Stimulated activated CD4-positive, alpha-beta T cell treated with anti-CD3 and anti-CD28 coated beads, Interleukin-2, amount 100 ng/mL, for 4 hours (primary cell): ENCODE measurements at regions not wholly inside any gene's neighbourhood (a gene's known extent, or its start where the extent isn't known, plus 50 kb on each side); places are given as distances from the start of the nearest gene placed in this dataset.

Experiments used
- DNase-seq: peaks from one replicate; pipeline ENCODE4 v3.0.0-alpha.2; 2020; ENCODE audit warnings: low read depth

- no peak for DNase-seq
Observed at GRCh38 chr5:93163010-93163663, 417.9 kb downstream of the NR2F1-AS1 start.

- no peak for DNase-seq
Observed at GRCh38 chr5:93161661-93162654, 419.1 kb downstream of the NR2F1-AS1 start.

DNA sequence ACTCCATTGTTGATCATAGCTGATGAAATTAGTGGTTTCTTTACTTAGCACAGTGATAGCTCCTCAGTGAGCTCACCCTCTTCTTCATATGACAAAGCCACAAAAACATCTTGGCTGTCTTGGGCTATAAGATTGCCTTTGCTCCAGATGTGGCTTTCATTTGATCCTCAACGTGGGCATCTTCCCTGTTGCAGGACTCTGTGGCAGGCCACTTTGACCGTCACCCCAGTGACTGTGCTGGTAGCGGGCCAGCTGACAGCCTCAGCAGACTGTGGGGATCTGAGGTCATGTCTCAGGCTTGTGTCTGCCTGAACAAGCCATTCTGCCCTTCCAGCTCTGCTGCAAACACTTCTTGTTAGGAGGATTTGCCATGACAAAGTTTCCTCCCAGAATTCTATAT lies 422.2 kb downstream of the NR2F1-AS1 start:
- DNase-seq = no peak

GRCh38 chr5:93156566-93156965 lies 424.5 kb downstream of the NR2F1-AS1 start:
- DNase-seq = no peak

GRCh38 chr5:93154535-93154934 lies 426.5 kb downstream of the NR2F1-AS1 start:
- DNase-seq = no peak

GRCh38 chr5:93153461-93153860 lies 427.6 kb downstream of the NR2F1-AS1 start:
- no peak for DNase-seq

DNA sequence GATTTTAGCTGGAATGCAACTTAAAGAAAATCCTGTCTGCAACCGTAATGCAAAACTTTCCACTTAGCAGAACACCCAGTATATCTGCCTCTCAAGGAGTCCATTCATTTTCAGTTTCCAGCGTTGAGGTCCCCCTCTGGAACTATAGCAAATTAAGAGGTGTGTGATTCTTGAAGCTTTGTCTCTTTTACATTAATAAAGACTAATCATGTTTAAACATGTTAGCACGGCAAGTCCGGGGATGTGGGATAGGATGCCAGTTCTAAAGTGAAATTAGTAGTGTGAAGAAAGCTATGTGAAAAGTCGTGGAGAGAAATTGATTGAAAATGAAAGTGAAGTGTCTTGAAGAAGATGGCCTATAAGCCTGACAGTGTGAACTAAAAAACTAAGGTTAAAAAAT lies 429.1 kb downstream of the NR2F1-AS1 start:
- no peak for DNase-seq

GRCh38 chr5:93151121-93151520 lies 429.9 kb downstream of the NR2F1-AS1 start:
- no peak for DNase-seq

DNA sequence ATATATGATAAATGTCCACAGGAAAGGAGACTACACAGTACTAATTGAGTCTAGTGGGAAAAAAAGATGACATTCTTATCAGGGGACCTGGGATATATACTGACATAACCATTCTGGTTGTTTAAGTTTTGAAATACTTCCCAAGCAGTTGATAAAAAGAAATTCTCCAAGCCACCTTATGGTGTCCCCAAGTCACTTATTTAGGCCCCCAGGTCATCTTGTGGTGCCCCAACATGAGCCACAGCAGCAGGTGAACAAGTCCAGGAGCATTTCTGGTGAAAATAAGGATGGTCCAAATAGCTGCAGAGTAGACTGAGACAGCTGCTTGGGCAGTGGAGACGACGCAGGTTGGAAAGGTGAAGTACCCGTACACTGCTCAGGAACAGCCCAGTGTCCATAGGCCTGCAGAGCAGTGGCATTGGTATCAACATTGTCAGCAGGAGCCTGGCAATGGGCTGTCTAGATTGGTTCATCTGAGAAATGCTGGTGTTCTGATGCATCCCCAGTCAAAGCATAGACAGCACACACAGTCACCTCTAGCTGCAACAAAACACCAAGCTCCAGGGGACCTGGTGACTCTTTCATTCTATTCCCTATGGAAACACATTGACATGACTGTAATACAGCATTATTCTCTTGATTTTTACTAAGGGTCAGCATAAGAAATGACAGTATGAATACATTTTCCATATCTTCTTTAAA lies 430.6 kb downstream of the NR2F1-AS1 start:
- DNase-seq = no peak

DNA sequence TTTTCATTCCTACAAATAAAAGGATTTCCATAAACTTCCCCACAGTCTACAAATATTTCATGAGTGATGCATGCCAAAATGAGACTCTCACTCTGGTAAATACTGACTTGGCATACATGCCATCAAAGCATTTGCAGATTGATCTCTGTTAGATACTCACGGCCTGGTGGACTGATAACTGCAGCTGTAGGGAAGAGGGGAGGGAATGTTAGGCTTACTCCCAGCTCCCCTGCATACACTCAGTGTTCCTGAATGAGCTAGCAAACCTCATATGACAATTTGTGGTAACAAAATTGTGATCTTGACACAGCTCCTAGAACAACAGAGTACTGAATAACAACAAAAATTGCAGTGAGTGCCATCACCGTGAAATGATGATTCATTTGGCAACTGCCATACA lies 435.3 kb downstream of the NR2F1-AS1 start:
- no peak for DNase-seq

DNA sequence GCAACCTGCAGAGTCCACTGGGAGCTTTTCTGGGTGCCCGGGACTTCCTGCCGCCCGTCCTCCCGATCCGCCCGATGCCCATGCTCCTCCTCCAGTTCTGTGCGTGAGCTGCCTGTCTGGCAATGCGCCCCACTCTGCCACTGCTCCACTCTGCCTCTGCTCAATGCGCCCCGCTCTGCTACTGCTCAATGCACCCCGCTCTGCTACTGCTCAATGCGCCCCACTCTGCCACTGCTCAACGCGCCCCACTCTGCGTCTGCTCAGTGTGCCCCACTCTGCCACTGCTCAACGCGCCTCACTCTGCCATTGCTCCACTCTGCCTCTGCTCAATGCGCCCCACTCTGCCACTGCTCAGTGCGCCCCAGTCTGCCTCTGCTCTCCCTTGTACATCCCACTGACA lies 436.0 kb downstream of the NR2F1-AS1 start:
- no peak for DNase-seq

GRCh38 chr5:93141969-93142368 lies 439.1 kb downstream of the NR2F1-AS1 start:
- no peak for DNase-seq

- no peak for DNase-seq
Observed at GRCh38 chr5:93130624-93131490, 450.2 kb downstream of the NR2F1-AS1 start.

GRCh38 chr5:93126634-93127033 lies 454.4 kb downstream of the NR2F1-AS1 start:
- no peak for DNase-seq

DNA sequence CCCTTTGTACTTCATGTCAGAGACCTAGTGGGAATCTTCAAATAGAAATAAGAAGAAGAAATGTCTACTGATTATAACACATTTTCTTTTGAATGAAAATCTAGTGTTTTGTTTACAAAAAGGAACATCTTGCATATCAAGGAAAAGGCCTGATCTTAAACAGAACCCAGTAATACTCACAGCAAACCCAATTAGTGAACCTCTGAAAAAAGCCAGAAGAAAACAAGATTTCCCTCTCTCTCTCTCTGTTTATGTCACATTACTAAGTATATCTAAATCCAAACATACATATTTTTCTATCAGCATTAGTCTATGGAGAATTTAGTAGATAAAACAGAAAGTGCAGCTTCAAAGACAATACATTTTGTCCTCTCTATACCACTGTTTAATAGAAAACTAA lies 457.9 kb downstream of the NR2F1-AS1 start:
- no peak for DNase-seq

DNA sequence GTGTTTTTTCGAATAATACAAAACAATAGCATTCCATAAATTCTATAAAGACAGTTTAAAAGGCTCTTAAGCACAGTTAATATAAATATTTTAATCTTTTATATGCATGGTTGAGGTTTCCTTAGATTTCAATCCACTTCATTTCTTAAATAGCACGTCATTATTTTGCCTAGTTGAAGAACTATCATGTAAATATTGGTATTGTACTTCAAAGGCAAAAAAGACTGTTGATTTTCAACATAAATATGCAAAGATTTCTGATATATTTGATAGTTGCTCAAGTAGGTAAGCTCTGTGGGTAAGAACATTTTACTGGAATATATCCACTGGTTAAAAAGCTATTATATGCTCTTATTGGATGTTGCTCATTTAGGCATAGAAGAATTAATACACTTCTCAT lies 458.6 kb downstream of the NR2F1-AS1 start:
- DNase-seq = no peak

- DNase-seq = no peak
Observed at GRCh38 chr5:93120771-93121170, 460.2 kb downstream of the NR2F1-AS1 start.

- no peak for DNase-seq
Observed at GRCh38 chr5:93120051-93120450, 461.0 kb downstream of the NR2F1-AS1 start.

DNA sequence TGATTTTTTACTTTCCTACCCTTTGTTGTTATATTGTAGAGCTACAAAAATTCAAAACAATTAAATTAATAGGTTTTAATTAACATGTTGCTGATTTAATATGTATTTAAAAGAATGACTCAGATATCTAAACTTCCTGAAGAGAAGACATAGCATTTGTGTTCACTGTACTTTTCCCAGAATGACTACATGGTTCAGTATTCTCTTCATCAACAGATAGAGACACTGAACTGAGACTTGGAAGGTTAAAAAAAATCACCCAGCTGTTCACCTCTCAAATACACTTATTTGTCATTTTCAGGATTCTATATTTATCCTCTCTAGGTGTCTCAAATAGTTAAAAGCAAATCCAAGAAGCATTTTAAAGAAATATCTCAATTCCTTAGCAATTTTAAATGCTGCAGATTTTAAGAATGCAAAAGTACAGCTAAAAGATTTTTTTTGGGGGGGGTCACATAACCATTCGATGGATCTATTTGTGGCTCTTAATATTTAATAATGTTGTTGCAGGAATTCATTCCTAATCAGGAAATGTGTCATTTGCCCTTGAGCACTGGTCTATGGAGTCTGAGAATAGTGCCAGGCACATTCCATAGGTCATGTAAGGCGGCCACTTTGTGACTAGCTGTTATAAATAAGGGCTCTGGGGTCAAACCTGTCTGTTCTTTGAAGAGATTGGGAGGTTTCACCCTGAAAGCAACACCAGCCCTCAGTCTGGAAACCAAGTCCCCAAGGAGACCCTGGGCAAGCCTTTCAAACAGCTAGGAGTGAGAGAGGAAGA lies 463.1 kb downstream of the NR2F1-AS1 start:
- no peak for DNase-seq

DNA sequence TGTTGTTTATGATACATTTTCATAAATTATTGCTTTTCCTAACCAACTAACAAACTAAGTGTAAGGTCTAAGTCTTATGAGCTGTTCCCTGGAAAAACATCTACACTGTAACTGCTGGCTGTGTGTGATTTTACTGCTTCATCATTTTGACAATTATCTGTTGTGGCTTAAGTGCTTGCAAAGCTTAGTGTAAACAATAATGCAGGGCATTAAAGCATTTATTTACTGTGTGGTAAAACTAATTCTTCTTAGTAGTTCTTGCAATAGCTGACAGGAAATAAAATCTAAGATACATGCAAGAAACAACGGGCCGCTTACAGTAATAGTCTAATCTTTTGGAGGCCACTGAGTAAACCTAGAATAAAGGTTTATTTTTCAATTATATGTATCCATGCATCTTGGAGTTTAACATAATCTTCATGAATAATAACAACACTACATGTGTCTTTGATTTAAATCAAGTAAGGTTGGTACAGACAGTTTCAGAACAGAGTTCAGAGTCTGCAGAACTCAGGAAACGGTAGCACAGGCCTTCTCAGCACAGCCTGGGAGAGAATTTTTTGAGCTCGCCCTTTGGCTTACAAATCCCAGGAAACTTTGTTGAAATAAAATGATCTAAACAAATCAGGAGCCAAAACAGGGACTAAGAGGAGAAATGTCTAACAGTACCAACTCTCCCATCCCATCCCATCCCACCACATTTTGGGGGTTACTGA lies 473.1 kb downstream of the NR2F1-AS1 start:
- no peak for DNase-seq
